ENCODE measurements at regions not wholly inside any gene's neighbourhood (a gene's known extent, or its start where the extent isn't known, plus 50 kb on each side); places are given as distances from the start of the nearest gene placed in this dataset.

GRCh38 chr16:59205403-59205802, 471.3 kb upstream of the GOT2 start:
- TF ChIP-seq CTCF (IDR thresholded peaks at IDR 0.05): no peak
- no peaks in the 10 kb centered on the region for H3K27me3 Mint-ChIP-seq (ENCODE audit: unreplicated experiment)
- H3K36me3 Mint-ChIP-seq (ENCODE audit: unreplicated experiment): no peaks in the 10 kb centered on the region
- no peak overlapping the region for H3K4me3 Mint-ChIP-seq (ENCODE audit: unreplicated experiment)
- DNase-seq (ENCODE audit: extremely low spot score, unreplicated experiment): no peak
- no peak overlapping the region for H3K27ac Mint-ChIP-seq (ENCODE audit: unreplicated experiment)
- no peaks in the 10 kb centered on the region for H3K9me3 Mint-ChIP-seq (ENCODE audit: unreplicated experiment)
- H3K4me1 Mint-ChIP-seq (ENCODE audit: unreplicated experiment): peaks cover 9% of the 10 kb centered on the region

- Mint-ChIP-seq H3K27ac (ENCODE audit: unreplicated experiment) (no peak overlapping the region), H3K4me1 (ENCODE audit: unreplicated experiment) (peaks cover 2% of the 10 kb centered on the region), H3K9me3 (ENCODE audit: unreplicated experiment) (no peaks in the 10 kb centered on the region), H3K4me3 (ENCODE audit: unreplicated experiment) (no peak overlapping the region), H3K36me3 (ENCODE audit: unreplicated experiment) (no peaks in the 10 kb centered on the region), H3K27me3 (ENCODE audit: unreplicated experiment) (no peaks in the 10 kb centered on the region)
- DNase-seq (ENCODE audit: extremely low spot score, unreplicated experiment): no peak
- TF ChIP-seq CTCF (IDR thresholded peaks at IDR 0.05): no peak
Observed at GRCh38 chr16:59204589-59204988, 470.5 kb upstream of the GOT2 start.

GRCh38 chr16:59202233-59202862, 468.2 kb upstream of the GOT2 start:
- Mint-ChIP-seq H3K9me3 (ENCODE audit: unreplicated experiment) (no peaks in the 10 kb centered on the region), H3K36me3 (ENCODE audit: unreplicated experiment) (no peaks in the 10 kb centered on the region), H3K27ac (ENCODE audit: unreplicated experiment) (no peak overlapping the region), H3K4me3 (ENCODE audit: unreplicated experiment) (no peak overlapping the region), H3K27me3 (ENCODE audit: unreplicated experiment) (no peaks in the 10 kb centered on the region), H3K4me1 (ENCODE audit: unreplicated experiment) (no peaks in the 10 kb centered on the region)
- no peak for TF ChIP-seq CTCF (IDR thresholded peaks at IDR 0.05)
- DNase-seq (ENCODE audit: extremely low spot score, unreplicated experiment): no peak

GRCh38 chr16:59201821-59202220, 467.7 kb upstream of the GOT2 start:
- Mint-ChIP-seq H3K9me3 (ENCODE audit: unreplicated experiment) (no peaks in the 10 kb centered on the region), H3K36me3 (ENCODE audit: unreplicated experiment) (no peaks in the 10 kb centered on the region), H3K27ac (ENCODE audit: unreplicated experiment) (no peak overlapping the region), H3K4me1 (ENCODE audit: unreplicated experiment) (no peaks in the 10 kb centered on the region), H3K27me3 (ENCODE audit: unreplicated experiment) (no peaks in the 10 kb centered on the region), H3K4me3 (ENCODE audit: unreplicated experiment) (no peak overlapping the region)
- DNase-seq (ENCODE audit: extremely low spot score, unreplicated experiment): no peak
- no peak for TF ChIP-seq CTCF (IDR thresholded peaks at IDR 0.05)

- Mint-ChIP-seq H3K27ac (ENCODE audit: unreplicated experiment) (no peak overlapping the region), H3K4me1 (ENCODE audit: unreplicated experiment) (no peaks in the 10 kb centered on the region), H3K36me3 (ENCODE audit: unreplicated experiment) (no peaks in the 10 kb centered on the region), H3K4me3 (ENCODE audit: unreplicated experiment) (no peak overlapping the region), H3K27me3 (ENCODE audit: unreplicated experiment) (no peaks in the 10 kb centered on the region), H3K9me3 (ENCODE audit: unreplicated experiment) (no peaks in the 10 kb centered on the region)
- no peak for DNase-seq (ENCODE audit: extremely low spot score, unreplicated experiment)
- TF ChIP-seq CTCF (IDR thresholded peaks at IDR 0.05): no peak
Observed at GRCh38 chr16:59201160-59201559, 467.0 kb upstream of the GOT2 start.
